ENCODE measurements at regions not wholly inside any gene's neighbourhood (a gene's known extent, or its start where the extent isn't known, plus 50 kb on each side); places are given as distances from the start of the nearest gene placed in this dataset.

- Histone ChIP-seq H3K27me3 (no peaks in the 10 kb centered on the region), H3K4me1 (no peaks in the 10 kb centered on the region), H3K4me3 (no peak overlapping the region), H3K27ac (no peak overlapping the region), H3K9me3 (no peaks in the 10 kb centered on the region), H3K36me3 (no peaks in the 10 kb centered on the region)
- intact Hi-C loops (cut with DNase I) = no loop called here
- no peak for DNase-seq (ENCODE audit: extremely low spot score in 2 of 2)
- TF ChIP-seq POLR2AphosphoS5 (IDR thresholded peaks at IDR 0.05; ENCODE audit: insufficient read depth in 1 of 2, low read depth in 1 of 2) (no peak), POLR2A (IDR thresholded peaks at IDR 0.05) (no peak), CTCF (IDR thresholded peaks at IDR 0.05) (no peak)
Observed at GRCh38 chr12:4133029-4133428, 140.5 kb upstream of the CCND2 start.

- no peak for TF ChIP-seq POLR2A (IDR thresholded peaks at IDR 0.05)
- TF ChIP-seq CTCF (IDR thresholded peaks at IDR 0.05) = no peak
- TF ChIP-seq POLR2AphosphoS5 (IDR thresholded peaks at IDR 0.05; ENCODE audit: insufficient read depth in 1 of 2, low read depth in 1 of 2) = no peak
- H3K4me1 ChIP-seq = no peaks in the 10 kb centered on the region
- DNase-seq (ENCODE audit: extremely low spot score in 2 of 2) = peak in 1 of 2 donors; percentile 88
- H3K4me3 ChIP-seq = no peak overlapping the region
- H3K27me3 ChIP-seq = no peaks in the 10 kb centered on the region
- H3K36me3 ChIP-seq = no peaks in the 10 kb centered on the region
- H3K27ac ChIP-seq = no peak overlapping the region
- no peaks in the 10 kb centered on the region for H3K9me3 ChIP-seq
- intact Hi-C loops (cut with DNase I) = no loop called here
Observed at GRCh38 chr12:4121506-4122020, 152.0 kb upstream of the CCND2 start.

GRCh38 chr12:4120316-4120917 is 153.1 kb upstream of the CCND2 start:
- Histone ChIP-seq H3K36me3 (no peaks in the 10 kb centered on the region), H3K27me3 (no peaks in the 10 kb centered on the region), H3K9me3 (no peaks in the 10 kb centered on the region), H3K4me3 (no peak overlapping the region), H3K4me1 (no peaks in the 10 kb centered on the region), H3K27ac (no peak overlapping the region)
- TF ChIP-seq CTCF (IDR thresholded peaks at IDR 0.05) (no peak), POLR2AphosphoS5 (IDR thresholded peaks at IDR 0.05; ENCODE audit: insufficient read depth in 1 of 2, low read depth in 1 of 2) (no peak)
- DNase-seq (ENCODE audit: extremely low spot score in 2 of 2) = peak in 1 of 2 donors; percentile 31
- intact Hi-C loops (cut with DNase I) = no loop called here

GRCh38 chr12:4119157-4119761 is 154.3 kb upstream of the CCND2 start:
- TF ChIP-seq POLR2AphosphoS5 (IDR thresholded peaks at IDR 0.05; ENCODE audit: insufficient read depth in 1 of 2, low read depth in 1 of 2) (no peak), CTCF (IDR thresholded peaks at IDR 0.05) (no peak), POLR2A (IDR thresholded peaks at IDR 0.05) (no peak)
- H3K27me3 ChIP-seq = no peaks in the 10 kb centered on the region
- H3K9me3 ChIP-seq = no peaks in the 10 kb centered on the region
- no peaks in the 10 kb centered on the region for H3K4me1 ChIP-seq
- H3K27ac ChIP-seq = no peak overlapping the region
- H3K4me3 ChIP-seq = no peak overlapping the region
- intact Hi-C loops (cut with DNase I) = no loop called here
- no peak for DNase-seq (ENCODE audit: extremely low spot score in 2 of 2)
- H3K36me3 ChIP-seq = no peaks in the 10 kb centered on the region

- intact Hi-C loops (cut with DNase I) = no loop called here
Observed at GRCh38 chr12:4118601-4119156, 154.9 kb upstream of the CCND2 start.

More at GRCh38 chr12:4118601-4119156, 154.9 kb upstream of the CCND2 start:
- Histone ChIP-seq H3K4me1 (no peaks in the 10 kb centered on the region), H3K9me3 (no peaks in the 10 kb centered on the region), H3K27ac (no peak overlapping the region), H3K36me3 (no peaks in the 10 kb centered on the region), H3K27me3 (no peaks in the 10 kb centered on the region), H3K4me3 (no peak overlapping the region)
- DNase-seq (ENCODE audit: extremely low spot score in 2 of 2) = peak in 1 of 2 donors; percentile 79
- TF ChIP-seq POLR2AphosphoS5 (IDR thresholded peaks at IDR 0.05; ENCODE audit: insufficient read depth in 1 of 2, low read depth in 1 of 2) = no peak
- no peak for TF ChIP-seq POLR2A (IDR thresholded peaks at IDR 0.05)
- TF ChIP-seq CTCF (IDR thresholded peaks at IDR 0.05) = no peak
